GM10266 (cell line): ENCODE measurements at regions not wholly inside any gene's neighbourhood (a gene's known extent, or its start where the extent isn't known, plus 50 kb on each side); places are given as distances from the start of the nearest gene placed in this dataset.

Experiments used
- DNase-seq: peaks from one replicate; pipeline ENCODE4 v3.0.0; 2012; ENCODE audit errors: extremely low spot score
- CTCF ChIP-seq: IDR thresholded peaks from 2 replicates; pipeline ENCODE4 v1.5.1; 2012; ENCODE audit warnings: mild to moderate bottlenecking, low read depth; ENCODE audit not compliant: control insufficient read depth, insufficient read depth; ENCODE audit errors: missing control alignments

GRCh38 chr13:79909644-79910043, 428.7 kb downstream of the NDFIP2 start:
- no peak for DNase-seq
- TF ChIP-seq CTCF = no peak

GRCh38 chr13:79908381-79908780, 427.4 kb downstream of the NDFIP2 start:
- DNase-seq = no peak
- TF ChIP-seq CTCF = no peak

- no peak for TF ChIP-seq CTCF
Measured at GRCh38 chr13:79907527-79907926, 426.6 kb downstream of the NDFIP2 start.

GRCh38 chr13:79906345-79906744, 425.4 kb downstream of the NDFIP2 start:
- TF ChIP-seq CTCF = no peak
- DNase-seq = no peak

More at GRCh38 chr13:79907527-79907926, 426.6 kb downstream of the NDFIP2 start:
- no peak for DNase-seq

GRCh38 chr13:79905018-79905417, 424.1 kb downstream of the NDFIP2 start:
- no peak for DNase-seq
- no peak for TF ChIP-seq CTCF

GRCh38 chr13:79904581-79904980, 423.6 kb downstream of the NDFIP2 start:
- no peak for DNase-seq
- TF ChIP-seq CTCF = no peak

- DNase-seq = no peak
- no peak for TF ChIP-seq CTCF
Measured at GRCh38 chr13:79901336-79901735, 420.4 kb downstream of the NDFIP2 start.
